Vagina (tissue), 2 donors: ENCODE measurements at regions not wholly inside any gene's neighbourhood (a gene's known extent, or its start where the extent isn't known, plus 50 kb on each side); places are given as distances from the start of the nearest gene placed in this dataset.

Experiments
- DNase-seq, 2 donors: peaks; one replicate each; pipeline ENCODE4 v3.0.0-alpha.2; 2017; ENCODE audit errors: extremely low spot score in 2 of 2
- H3K27ac ChIP-seq: fragments of 200-600 bp; sonication (generic); one replicate; pipeline ENCODE4 v1.5.1; 2019
- H3K27me3 ChIP-seq: fragments of 200-600 bp; sonication (generic); one replicate; pipeline ENCODE4 v1.5.1; 2019
- H3K36me3 ChIP-seq, 2 donors: fragments of 200-600 bp; sonication (generic); one replicate each; pipeline ENCODE4 v1.5.1; 2017 to 2019
- H3K4me1 ChIP-seq: fragments of 200-600 bp; sonication (generic); one replicate; pipeline ENCODE4 v1.5.1; 2019
- H3K4me3 ChIP-seq, 2 donors: fragments of 200-600 bp; sonication (generic); 1 replicate in 1 of 2; 2 replicates in 1 of 2; pipeline ENCODE4 v1.5.1; 2016 to 2019
- H3K9me3 ChIP-seq: fragments of 200-600 bp; sonication (generic); one replicate; pipeline ENCODE4 v1.5.1; 2019
- CTCF ChIP-seq, 3 experiments: fragments of 450-650 bp in 2 of 3; fragments of 200-600 bp in 1 of 3; sonication (generic) in 1 of 3; IDR thresholded peaks; one replicate each; pipeline ENCODE4 v1.5.1; 2017 to 2019; ENCODE audit warnings: antibody characterized with exemption in 3 of 3, mild to moderate bottlenecking in 2 of 3, moderate library complexity in 2 of 3
- POLR2A ChIP-seq, 2 donors: fragments of 450-650 bp; IDR thresholded peaks; one replicate each; pipeline ENCODE4 v1.6.1; 2017; ENCODE audit warnings: antibody characterized with exemption in 2 of 2, mild to moderate bottlenecking in 2 of 2, moderate library complexity in 2 of 2
- POLR2AphosphoS5 ChIP-seq, 2 donors: sonication (generic); formaldehyde crosslinking; IDR thresholded peaks; one replicate each; pipeline ENCODE4 v1.9.0; 2017; ENCODE audit warnings: antibody characterized with exemption in 2 of 2, mild to moderate bottlenecking in 2 of 2, low read depth in 1 of 2; ENCODE audit not compliant: insufficient read depth in 1 of 2
- intact Hi-C: fragments of 100-400 bp; cut with DNase I; formaldehyde crosslinking; loops from one replicate; pipeline ENCODE4 v1.15.1; 2023

DNA sequence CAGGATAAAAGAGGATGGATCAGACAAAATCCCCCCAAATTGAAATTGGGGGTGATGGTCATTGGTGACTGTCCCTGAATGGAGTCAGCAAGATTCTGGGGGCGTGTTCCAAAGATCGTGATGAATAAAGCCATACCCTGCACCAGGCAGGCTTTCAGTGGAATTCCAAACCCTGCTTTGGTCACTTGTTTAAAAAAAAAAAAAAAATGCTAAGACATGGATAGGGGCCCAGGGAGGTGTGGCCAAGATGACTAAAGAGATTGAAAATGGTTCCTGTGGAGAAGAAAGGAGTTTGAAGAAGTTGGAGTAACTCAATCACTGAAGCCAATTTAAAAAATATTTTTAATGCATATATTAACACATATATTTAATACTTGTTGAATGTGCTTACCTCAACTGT lies 161.4 kb upstream of the KCNG1 start:
- H3K27ac ChIP-seq: no peak overlapping the region
- no peak overlapping the region for H3K4me3 ChIP-seq
- intact Hi-C loops: no loop called here
- no peaks in the 10 kb centered on the region for H3K36me3 ChIP-seq
- no peaks in the 10 kb centered on the region for H3K9me3 ChIP-seq
- no peak for TF ChIP-seq CTCF (IDR thresholded peaks at IDR 0.05)
- no peak for TF ChIP-seq POLR2AphosphoS5 (IDR thresholded peaks at IDR 0.05; ENCODE audit: insufficient read depth in 1 of 2, low read depth in 1 of 2)
- no peak for TF ChIP-seq POLR2A (IDR thresholded peaks at IDR 0.05)
- no peaks in the 10 kb centered on the region for H3K4me1 ChIP-seq
- no peaks in the 10 kb centered on the region for H3K27me3 ChIP-seq
- DNase-seq: no peak

DNA sequence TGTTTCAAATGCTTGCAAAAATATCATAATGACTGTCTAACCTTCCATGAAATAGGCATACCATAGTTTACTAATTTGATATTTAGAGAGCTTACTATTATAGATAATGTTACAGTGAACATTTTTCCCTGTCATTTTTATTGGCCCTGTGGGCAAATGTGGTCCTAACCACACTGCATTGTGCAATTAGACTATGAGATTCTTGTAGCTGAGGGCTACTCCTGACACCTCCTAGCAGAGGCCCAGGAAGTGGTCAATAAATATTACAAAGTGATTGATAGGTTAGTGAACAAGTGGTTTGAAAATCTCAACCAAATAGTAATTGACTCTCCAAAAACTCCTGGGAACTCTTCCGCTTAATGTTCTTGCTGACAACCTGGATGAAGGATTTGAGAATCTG lies 160.5 kb upstream of the KCNG1 start:
- H3K9me3 ChIP-seq: no peaks in the 10 kb centered on the region
- H3K36me3 ChIP-seq: no peaks in the 10 kb centered on the region
- H3K4me3 ChIP-seq: no peak overlapping the region
- intact Hi-C loops: no loop called here
- TF ChIP-seq POLR2AphosphoS5 (IDR thresholded peaks at IDR 0.05; ENCODE audit: insufficient read depth in 1 of 2, low read depth in 1 of 2) (no peak), CTCF (IDR thresholded peaks at IDR 0.05) (no peak), POLR2A (IDR thresholded peaks at IDR 0.05) (no peak)
- no peaks in the 10 kb centered on the region for H3K27me3 ChIP-seq
- no peak for DNase-seq
- H3K27ac ChIP-seq: no peak overlapping the region
- H3K4me1 ChIP-seq: no peaks in the 10 kb centered on the region

DNA sequence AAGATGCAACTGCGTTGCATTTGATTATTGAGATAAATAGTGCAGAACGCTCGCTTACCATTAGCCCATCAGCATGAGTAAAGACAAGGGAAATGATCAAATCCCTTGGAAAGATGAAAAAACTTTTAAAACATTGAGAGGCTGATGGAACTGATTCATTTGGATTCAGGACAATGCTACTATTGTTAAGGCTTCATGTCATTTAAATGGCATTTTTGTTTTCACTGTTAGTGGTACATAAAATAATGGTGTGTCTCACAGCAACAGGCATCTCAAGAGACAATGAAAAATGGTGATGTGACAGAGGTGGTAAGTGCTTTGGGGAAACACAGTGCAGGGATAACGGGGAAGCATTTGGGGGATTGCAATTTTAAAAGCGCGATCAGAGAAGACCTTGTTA lies 159.7 kb upstream of the KCNG1 start:
- TF ChIP-seq POLR2AphosphoS5 (IDR thresholded peaks at IDR 0.05; ENCODE audit: insufficient read depth in 1 of 2, low read depth in 1 of 2) (no peak), CTCF (IDR thresholded peaks at IDR 0.05) (no peak), POLR2A (IDR thresholded peaks at IDR 0.05) (no peak)
- Histone ChIP-seq H3K27me3 (no peaks in the 10 kb centered on the region), H3K4me1 (no peaks in the 10 kb centered on the region), H3K4me3 (no peak overlapping the region), H3K36me3 (no peaks in the 10 kb centered on the region), H3K27ac (no peak overlapping the region), H3K9me3 (no peaks in the 10 kb centered on the region)
- no peak for DNase-seq
- intact Hi-C loops: no loop called here

DNA sequence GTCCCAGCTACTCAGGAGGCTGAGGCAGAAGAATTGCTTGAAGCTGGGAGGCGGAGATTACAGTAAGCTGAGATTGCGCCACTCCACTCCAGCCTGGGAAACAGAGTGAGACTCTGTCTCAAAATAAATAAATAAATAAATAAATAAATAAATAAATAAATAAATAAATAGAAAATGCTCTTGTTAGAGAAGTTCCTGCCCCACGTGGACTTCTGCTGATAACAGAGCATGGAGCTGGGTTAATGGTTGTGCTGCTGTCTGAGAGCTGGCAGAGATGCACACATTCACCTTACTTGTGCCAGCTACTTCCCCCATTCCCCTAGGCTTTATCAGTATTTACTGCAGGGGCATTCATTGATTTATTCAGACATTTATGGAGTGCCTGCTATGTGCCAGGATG lies 155.2 kb upstream of the KCNG1 start:
- DNase-seq: no peak
- no peaks in the 10 kb centered on the region for H3K4me1 ChIP-seq
- TF ChIP-seq CTCF (IDR thresholded peaks at IDR 0.05) (no peak), POLR2AphosphoS5 (IDR thresholded peaks at IDR 0.05; ENCODE audit: insufficient read depth in 1 of 2, low read depth in 1 of 2) (no peak), POLR2A (IDR thresholded peaks at IDR 0.05) (no peak)
- H3K9me3 ChIP-seq: no peaks in the 10 kb centered on the region
- no peaks in the 10 kb centered on the region for H3K27me3 ChIP-seq
- H3K36me3 ChIP-seq: no peaks in the 10 kb centered on the region
- no peak overlapping the region for H3K4me3 ChIP-seq
- intact Hi-C loops: no loop called here
- H3K27ac ChIP-seq: no peak overlapping the region

DNA sequence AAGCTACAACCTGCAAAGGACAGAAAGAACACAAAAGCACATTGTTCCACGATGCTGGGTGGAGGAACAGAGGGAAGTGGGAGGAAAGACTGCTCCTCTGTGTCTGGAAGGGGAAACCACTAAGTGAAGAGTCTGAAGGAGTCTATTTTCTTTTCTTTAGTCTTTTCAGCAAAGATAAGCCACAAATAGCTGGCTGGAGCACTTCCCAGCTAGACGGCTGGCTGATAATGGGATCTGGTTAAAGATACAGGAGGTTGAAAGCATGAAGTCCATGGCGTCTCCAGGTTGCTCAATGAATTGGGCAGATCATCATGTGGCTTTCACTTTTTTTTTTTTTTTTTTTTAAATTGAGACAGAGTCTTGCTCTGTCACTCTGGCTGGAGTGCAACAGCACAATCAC lies 154.0 kb upstream of the KCNG1 start:
- Histone ChIP-seq H3K4me3 (no peak overlapping the region), H3K27ac (no peak overlapping the region), H3K9me3 (no peaks in the 10 kb centered on the region), H3K4me1 (no peaks in the 10 kb centered on the region), H3K27me3 (no peaks in the 10 kb centered on the region), H3K36me3 (no peaks in the 10 kb centered on the region)
- intact Hi-C loops: no loop called here
- no peak for DNase-seq
- TF ChIP-seq POLR2AphosphoS5 (IDR thresholded peaks at IDR 0.05; ENCODE audit: insufficient read depth in 1 of 2, low read depth in 1 of 2): no peak
- no peak for TF ChIP-seq POLR2A (IDR thresholded peaks at IDR 0.05)
- TF ChIP-seq CTCF (IDR thresholded peaks at IDR 0.05): no peak
